HCT116 (cell line): ENCODE measurements at regions not wholly inside any gene's neighbourhood (a gene's known extent, or its start where the extent isn't known, plus 50 kb on each side); places are given as distances from the start of the nearest gene placed in this dataset.

Source experiments
- EZH2 ChIP-seq: fragments of 200-600 bp; sonication (generic); IDR thresholded peaks from 2 replicates; pipeline ENCODE4 v1.6.1; 2017; ENCODE audit warnings: antibody characterized with exemption, mixed run types
- POLR2AphosphoS5 ChIP-seq: IDR thresholded peaks from 2 replicates; pipeline ENCODE4 v1.6.1; 2011; ENCODE audit warnings: mild to moderate bottlenecking, low read depth, low read length, moderate library complexity
- SIN3A ChIP-seq: IDR thresholded peaks from 2 replicates; pipeline ENCODE4 v1.6.1; 2012; ENCODE audit warnings: low read depth
- TF ChIP-seq, protein P1 (sequence below), 3 experiments: fragments of 200-600 bp in 1 of 3; sonication (generic) in 1 of 3; IDR thresholded peaks in 2 of 3; conservative IDR thresholded peaks in 1 of 3; 2 replicates each; pipeline ENCODE4 v1.5.1; 2012 to 2017; ENCODE audit warnings: low read depth in 2 of 3, low read length in 2 of 3, antibody characterized with exemption in 1 of 3, borderline replicate concordance in 1 of 3, control low read depth in 1 of 3, mild to moderate bottlenecking in 1 of 3, mixed read lengths in 1 of 3, mixed run types in 1 of 3, moderate library complexity in 1 of 3; ENCODE audit not compliant: insufficient read depth in 1 of 3
- TF ChIP-seq, protein P2 (sequence below): IDR thresholded peaks from 2 replicates; pipeline ENCODE4 v1.6.1; 2012; ENCODE audit warnings: low read depth
- TF ChIP-seq, protein P3 (sequence below): IDR thresholded peaks from 2 replicates; pipeline ENCODE4 v1.6.1; 2012

DNA sequence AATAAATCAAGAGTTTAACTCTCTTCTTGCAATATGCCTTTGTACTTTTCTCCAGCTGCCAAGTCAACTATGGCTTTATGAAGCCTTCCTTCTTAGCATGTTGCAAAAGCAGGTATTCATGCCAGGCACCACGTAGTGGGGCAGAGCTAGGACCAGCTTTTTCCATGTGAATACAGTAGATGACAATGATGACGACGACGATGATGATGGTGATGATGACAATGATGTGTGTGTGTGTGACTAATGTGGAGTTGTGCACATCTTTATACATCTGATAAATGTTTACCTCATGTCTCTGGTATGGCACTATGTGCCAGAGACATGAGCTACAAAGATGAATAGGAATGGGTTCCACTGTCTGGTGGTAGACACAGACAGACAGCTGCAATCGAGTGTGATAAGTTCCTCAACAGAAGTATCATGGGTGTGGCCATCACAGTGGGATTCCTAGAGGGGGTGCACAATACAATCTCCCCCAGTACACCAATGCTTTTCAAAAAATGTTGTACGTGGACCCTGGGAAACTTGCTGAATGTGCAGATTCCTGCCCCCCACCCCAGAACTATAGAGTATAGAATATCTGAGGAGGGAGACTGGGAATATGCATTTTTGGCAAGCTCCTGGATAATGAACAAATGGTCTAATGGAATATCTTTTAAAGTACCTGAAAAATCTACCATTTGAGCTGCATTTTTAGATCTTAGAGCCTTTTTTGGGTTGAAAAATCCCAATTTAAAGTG, 183.4 kb downstream of the ABCC12 start:
- TF ChIP-seq, protein P1, sequence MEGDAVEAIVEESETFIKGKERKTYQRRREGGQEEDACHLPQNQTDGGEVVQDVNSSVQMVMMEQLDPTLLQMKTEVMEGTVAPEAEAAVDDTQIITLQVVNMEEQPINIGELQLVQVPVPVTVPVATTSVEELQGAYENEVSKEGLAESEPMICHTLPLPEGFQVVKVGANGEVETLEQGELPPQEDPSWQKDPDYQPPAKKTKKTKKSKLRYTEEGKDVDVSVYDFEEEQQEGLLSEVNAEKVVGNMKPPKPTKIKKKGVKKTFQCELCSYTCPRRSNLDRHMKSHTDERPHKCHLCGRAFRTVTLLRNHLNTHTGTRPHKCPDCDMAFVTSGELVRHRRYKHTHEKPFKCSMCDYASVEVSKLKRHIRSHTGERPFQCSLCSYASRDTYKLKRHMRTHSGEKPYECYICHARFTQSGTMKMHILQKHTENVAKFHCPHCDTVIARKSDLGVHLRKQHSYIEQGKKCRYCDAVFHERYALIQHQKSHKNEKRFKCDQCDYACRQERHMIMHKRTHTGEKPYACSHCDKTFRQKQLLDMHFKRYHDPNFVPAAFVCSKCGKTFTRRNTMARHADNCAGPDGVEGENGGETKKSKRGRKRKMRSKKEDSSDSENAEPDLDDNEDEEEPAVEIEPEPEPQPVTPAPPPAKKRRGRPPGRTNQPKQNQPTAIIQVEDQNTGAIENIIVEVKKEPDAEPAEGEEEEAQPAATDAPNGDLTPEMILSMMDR (IDR thresholded peaks at IDR 0.05 in 2 of 3, conservative IDR thresholded peaks at IDR 0.05 in 1 of 3; ENCODE audit: borderline replicate concordance in 1 of 3, insufficient read depth in 1 of 3, low read depth in 2 of 3, low read length in 2 of 3): no peak
- TF ChIP-seq, protein P2, sequence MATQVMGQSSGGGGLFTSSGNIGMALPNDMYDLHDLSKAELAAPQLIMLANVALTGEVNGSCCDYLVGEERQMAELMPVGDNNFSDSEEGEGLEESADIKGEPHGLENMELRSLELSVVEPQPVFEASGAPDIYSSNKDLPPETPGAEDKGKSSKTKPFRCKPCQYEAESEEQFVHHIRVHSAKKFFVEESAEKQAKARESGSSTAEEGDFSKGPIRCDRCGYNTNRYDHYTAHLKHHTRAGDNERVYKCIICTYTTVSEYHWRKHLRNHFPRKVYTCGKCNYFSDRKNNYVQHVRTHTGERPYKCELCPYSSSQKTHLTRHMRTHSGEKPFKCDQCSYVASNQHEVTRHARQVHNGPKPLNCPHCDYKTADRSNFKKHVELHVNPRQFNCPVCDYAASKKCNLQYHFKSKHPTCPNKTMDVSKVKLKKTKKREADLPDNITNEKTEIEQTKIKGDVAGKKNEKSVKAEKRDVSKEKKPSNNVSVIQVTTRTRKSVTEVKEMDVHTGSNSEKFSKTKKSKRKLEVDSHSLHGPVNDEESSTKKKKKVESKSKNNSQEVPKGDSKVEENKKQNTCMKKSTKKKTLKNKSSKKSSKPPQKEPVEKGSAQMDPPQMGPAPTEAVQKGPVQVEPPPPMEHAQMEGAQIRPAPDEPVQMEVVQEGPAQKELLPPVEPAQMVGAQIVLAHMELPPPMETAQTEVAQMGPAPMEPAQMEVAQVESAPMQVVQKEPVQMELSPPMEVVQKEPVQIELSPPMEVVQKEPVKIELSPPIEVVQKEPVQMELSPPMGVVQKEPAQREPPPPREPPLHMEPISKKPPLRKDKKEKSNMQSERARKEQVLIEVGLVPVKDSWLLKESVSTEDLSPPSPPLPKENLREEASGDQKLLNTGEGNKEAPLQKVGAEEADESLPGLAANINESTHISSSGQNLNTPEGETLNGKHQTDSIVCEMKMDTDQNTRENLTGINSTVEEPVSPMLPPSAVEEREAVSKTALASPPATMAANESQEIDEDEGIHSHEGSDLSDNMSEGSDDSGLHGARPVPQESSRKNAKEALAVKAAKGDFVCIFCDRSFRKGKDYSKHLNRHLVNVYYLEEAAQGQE: no peak
- TF ChIP-seq, protein P3, sequence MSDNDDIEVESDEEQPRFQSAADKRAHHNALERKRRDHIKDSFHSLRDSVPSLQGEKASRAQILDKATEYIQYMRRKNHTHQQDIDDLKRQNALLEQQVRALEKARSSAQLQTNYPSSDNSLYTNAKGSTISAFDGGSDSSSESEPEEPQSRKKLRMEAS: no peak
- no peak for TF ChIP-seq SIN3A
- TF ChIP-seq POLR2AphosphoS5: no peak
- TF ChIP-seq EZH2: no peak
